WTC11 (cell line): ENCODE measurements at regions not wholly inside any gene's neighbourhood (a gene's known extent, or its start where the extent isn't known, plus 50 kb on each side); places are given as distances from the start of the nearest gene placed in this dataset.

Experiments
- ATAC-seq: fragments of 200-7000 bp; cut with Tn5 transposase; 2 replicates; pipeline ENCODE4 v1.10.0; 2021; ENCODE audit warnings: mild to moderate bottlenecking, moderate library complexity
- CTCF ChIA-PET: fragments of 300-600 bp; sonication (Branson Sonifier 250); formaldehyde crosslinking; loops from one replicate; lab custom pipeline; 2021; ENCODE audit warnings: antibody characterized with exemption; lab: Charles Lee
- POLR2A ChIA-PET: fragments of 350-600 bp; sonication (Branson Sonifier 250); formaldehyde crosslinking; loops from one replicate; lab custom pipeline; 2021; ENCODE audit warnings: antibody characterized with exemption; lab: Charles Lee
- DNase-seq: peaks from one replicate; pipeline ENCODE4 v3.0.0; 2021; ENCODE audit warnings: low spot score
- H3K27ac Mint-ChIP-seq: 2 replicates; pipeline ENCODE4 v1.8.0; 2021; ENCODE audit warnings: mixed read lengths
- H3K27me3 Mint-ChIP-seq: 2 replicates; pipeline ENCODE4 v1.8.0; 2021; ENCODE audit warnings: low read depth, mild to moderate bottlenecking, moderate library complexity, mixed read lengths
- H3K36me3 Mint-ChIP-seq: 2 replicates; pipeline ENCODE4 v1.8.0; 2021; ENCODE audit warnings: mixed read lengths
- H3K4me1 Mint-ChIP-seq: 2 replicates; pipeline ENCODE4 v1.8.0; 2022; ENCODE audit warnings: mixed read lengths
- H3K4me3 Mint-ChIP-seq: 2 replicates; pipeline ENCODE4 v1.8.0; 2021; ENCODE audit warnings: mild to moderate bottlenecking, moderate library complexity, mixed read lengths
- H3K9me3 Mint-ChIP-seq: 2 replicates; pipeline ENCODE4 v1.8.0; 2021; ENCODE audit warnings: mixed read lengths
- ARID4B ChIP-seq: sonication (generic); formaldehyde crosslinking; IDR thresholded peaks from 2 replicates; pipeline ENCODE4 v1.8.0; 2023; ENCODE audit warnings: missing genetic modification reagents, mild to moderate bottlenecking, borderline replicate concordance
- ATF2 ChIP-seq: sonication (generic); formaldehyde crosslinking; IDR thresholded peaks from 2 replicates; pipeline ENCODE4 v1.8.1; 2022; ENCODE audit warnings: low read depth, missing genetic modification reagents, borderline replicate concordance
- ATF6 ChIP-seq: sonication (generic); formaldehyde crosslinking; IDR thresholded peaks from 2 replicates; pipeline ENCODE4 v1.8.1; 2023; ENCODE audit warnings: mild to moderate bottlenecking, missing genetic modification reagents
- E2F1 ChIP-seq: sonication (generic); formaldehyde crosslinking; IDR thresholded peaks from 2 replicates; pipeline ENCODE4 v1.8.0; 2022; ENCODE audit warnings: mild to moderate bottlenecking, missing genetic modification reagents
- GABPB1 ChIP-seq: sonication (generic); formaldehyde crosslinking; IDR thresholded peaks from 2 replicates; pipeline ENCODE4 v1.8.1; 2023; ENCODE audit warnings: mild to moderate bottlenecking, missing genetic modification reagents
- GTF2I ChIP-seq: fragments of 250-450 bp; sonication (Bioruptor Pico); conservative IDR thresholded peaks from 2 replicates; pipeline ENCODE4 v1.4.0; 2021; ENCODE audit warnings: mild to moderate bottlenecking
- HMGXB4 ChIP-seq: sonication (generic); formaldehyde crosslinking; IDR thresholded peaks from 2 replicates; pipeline ENCODE4 v1.8.1; 2023; ENCODE audit warnings: mild to moderate bottlenecking, moderate library complexity, missing genetic modification reagents
- MLX ChIP-seq: sonication (generic); formaldehyde crosslinking; IDR thresholded peaks from 2 replicates; pipeline ENCODE4 v1.8.1; 2023; ENCODE audit warnings: mild to moderate bottlenecking, missing genetic modification reagents, moderate library complexity
- NFATC4 ChIP-seq: fragments of 250-450 bp; sonication (Bioruptor Pico); IDR thresholded peaks from 2 replicates; pipeline ENCODE4 v1.9.0; 2021; ENCODE audit warnings: mild to moderate bottlenecking
- PRDM15 ChIP-seq: sonication (generic); formaldehyde crosslinking; IDR thresholded peaks from 2 replicates; pipeline ENCODE4 v1.8.0; 2022; ENCODE audit warnings: missing genetic modification reagents
- USF2 ChIP-seq: sonication (generic); formaldehyde crosslinking; IDR thresholded peaks from 2 replicates; pipeline ENCODE4 v1.8.1; 2023; ENCODE audit warnings: mild to moderate bottlenecking, missing genetic modification reagents, moderate library complexity
- ZNF219 ChIP-seq: sonication (generic); formaldehyde crosslinking; IDR thresholded peaks from 2 replicates; pipeline ENCODE4 v1.8.0; 2023; ENCODE audit warnings: missing genetic modification reagents, mild to moderate bottlenecking, borderline replicate concordance
- ZNF281 ChIP-seq: sonication (generic); formaldehyde crosslinking; IDR thresholded peaks from 2 replicates; pipeline ENCODE4 v1.8.0; 2023; ENCODE audit warnings: mild to moderate bottlenecking, missing genetic modification reagents

GRCh38 chr4:58515226-58515625 lies 1405.0 kb upstream of the IGFBP7 start:
- POLR2A ChIA-PET: no interaction called here
- no peak for TF ChIP-seq HMGXB4
- no peak for TF ChIP-seq ZNF219
- no peak for TF ChIP-seq E2F1 (CRISPR knock-in tag)
- no peak for TF ChIP-seq ATF6
- no peak for TF ChIP-seq ZNF281 (CRISPR knock-in tag)
- no peak for TF ChIP-seq ARID4B (CRISPR knock-in tag)
- no peak for TF ChIP-seq MLX (CRISPR knock-in tag)
- H3K27ac Mint-ChIP-seq: no peak overlapping the region
- H3K27me3 Mint-ChIP-seq: peaks cover 4% of the 10 kb centered on the region; the same call in 1 of the 2 replicates
- DNase-seq (no peak), ATAC-seq (peak; percentile 67; the same call in 1 of the 2 replicates)
- no peak overlapping the region for H3K4me3 Mint-ChIP-seq
- no peaks in the 10 kb centered on the region for H3K9me3 Mint-ChIP-seq
- CTCF ChIA-PET: no interaction called here
- H3K4me1 Mint-ChIP-seq: peaks cover 13% of the 10 kb centered on the region
- no peaks in the 10 kb centered on the region for H3K36me3 Mint-ChIP-seq

GRCh38 chr4:58514299-58514698 lies 1404.1 kb upstream of the IGFBP7 start:
- ChIA-PET CTCF (no interaction called here), POLR2A (no interaction called here)
- H3K4me3 Mint-ChIP-seq: no peak overlapping the region
- H3K4me1 Mint-ChIP-seq: peaks cover 7% of the 10 kb centered on the region
- H3K27me3 Mint-ChIP-seq: peaks cover 13% of the 10 kb centered on the region
- TF ChIP-seq PRDM15 (CRISPR knock-in tag): no peak
- no peak for TF ChIP-seq GABPB1 (CRISPR knock-in tag)
- TF ChIP-seq GTF2I (CRISPR knock-in tag): no peak
- no peak for TF ChIP-seq ATF2 (CRISPR knock-in tag)
- no peak for TF ChIP-seq USF2
- TF ChIP-seq NFATC4: no peak
- H3K36me3 Mint-ChIP-seq: no peaks in the 10 kb centered on the region
- H3K27ac Mint-ChIP-seq: no peak overlapping the region
- DNase-seq (no peak), ATAC-seq (no peak)
- H3K9me3 Mint-ChIP-seq: no peaks in the 10 kb centered on the region
